Epithelial cell of esophagus (primary cell): ENCODE measurements at regions not wholly inside any gene's neighbourhood (a gene's known extent, or its start where the extent isn't known, plus 50 kb on each side); places are given as distances from the start of the nearest gene placed in this dataset.

Experiments
- DNase-seq: peaks from one replicate; pipeline ENCODE4 v3.0.0; 2010; ENCODE audit warnings: low read depth
- H3K4me3 ChIP-seq: 2 replicates; pipeline ENCODE4 v1.5.1; 2011; ENCODE audit warnings: mild to moderate bottlenecking, low read length, control low read depth
- TF ChIP-seq, protein P1 (sequence below): IDR thresholded peaks from 2 replicates; pipeline ENCODE4 v1.5.1; 2011; ENCODE audit warnings: low read depth, mild to moderate bottlenecking, low read length, control low read depth, inconsistent platforms; ENCODE audit not compliant: insufficient read depth; ENCODE audit errors: missing control alignments

DNA sequence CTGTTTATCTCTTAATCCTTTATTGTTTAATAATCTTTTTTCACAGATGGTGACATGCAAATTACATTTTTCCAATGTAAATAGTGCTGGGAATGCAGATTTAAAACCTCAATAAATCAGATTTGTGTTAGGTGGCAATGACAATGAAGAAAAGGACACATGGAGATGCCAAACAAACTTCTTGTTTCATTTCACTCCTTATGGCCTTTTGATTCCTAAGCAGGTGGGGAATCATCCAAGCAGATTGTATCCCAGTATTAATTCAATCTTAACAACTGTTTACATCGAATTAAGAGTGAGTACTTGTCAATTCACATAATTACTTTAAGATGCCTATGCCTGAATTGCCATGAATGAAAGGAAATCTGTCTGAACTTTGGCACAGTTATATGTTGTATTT lies 98.9 kb upstream of the RGS18 start:
- DNase-seq: no peak
- no peak overlapping the region for H3K4me3 ChIP-seq
- TF ChIP-seq, protein P1, sequence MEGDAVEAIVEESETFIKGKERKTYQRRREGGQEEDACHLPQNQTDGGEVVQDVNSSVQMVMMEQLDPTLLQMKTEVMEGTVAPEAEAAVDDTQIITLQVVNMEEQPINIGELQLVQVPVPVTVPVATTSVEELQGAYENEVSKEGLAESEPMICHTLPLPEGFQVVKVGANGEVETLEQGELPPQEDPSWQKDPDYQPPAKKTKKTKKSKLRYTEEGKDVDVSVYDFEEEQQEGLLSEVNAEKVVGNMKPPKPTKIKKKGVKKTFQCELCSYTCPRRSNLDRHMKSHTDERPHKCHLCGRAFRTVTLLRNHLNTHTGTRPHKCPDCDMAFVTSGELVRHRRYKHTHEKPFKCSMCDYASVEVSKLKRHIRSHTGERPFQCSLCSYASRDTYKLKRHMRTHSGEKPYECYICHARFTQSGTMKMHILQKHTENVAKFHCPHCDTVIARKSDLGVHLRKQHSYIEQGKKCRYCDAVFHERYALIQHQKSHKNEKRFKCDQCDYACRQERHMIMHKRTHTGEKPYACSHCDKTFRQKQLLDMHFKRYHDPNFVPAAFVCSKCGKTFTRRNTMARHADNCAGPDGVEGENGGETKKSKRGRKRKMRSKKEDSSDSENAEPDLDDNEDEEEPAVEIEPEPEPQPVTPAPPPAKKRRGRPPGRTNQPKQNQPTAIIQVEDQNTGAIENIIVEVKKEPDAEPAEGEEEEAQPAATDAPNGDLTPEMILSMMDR: no peak

DNA sequence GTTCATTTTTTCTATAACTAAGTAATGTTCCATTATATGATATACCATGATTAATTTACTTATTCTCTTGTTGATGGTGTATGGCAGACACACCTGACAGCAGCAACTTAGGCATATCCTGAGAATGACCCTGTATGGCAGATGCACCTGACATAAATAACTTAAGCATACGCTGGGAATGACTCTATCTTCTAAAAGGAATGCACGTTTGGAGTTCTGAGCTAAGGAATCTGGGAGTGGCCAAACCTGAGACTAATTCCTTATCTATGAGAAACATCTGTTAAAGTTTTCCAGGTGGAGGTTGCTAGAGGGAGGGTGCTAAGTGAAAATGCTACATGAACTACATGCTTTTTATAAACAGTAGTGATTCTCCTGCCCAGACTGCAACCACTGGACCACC lies 96.7 kb upstream of the RGS18 start:
- DNase-seq: peak; percentile 59
- TF ChIP-seq, protein P1: no peak
- H3K4me3 ChIP-seq: no peak overlapping the region

DNA sequence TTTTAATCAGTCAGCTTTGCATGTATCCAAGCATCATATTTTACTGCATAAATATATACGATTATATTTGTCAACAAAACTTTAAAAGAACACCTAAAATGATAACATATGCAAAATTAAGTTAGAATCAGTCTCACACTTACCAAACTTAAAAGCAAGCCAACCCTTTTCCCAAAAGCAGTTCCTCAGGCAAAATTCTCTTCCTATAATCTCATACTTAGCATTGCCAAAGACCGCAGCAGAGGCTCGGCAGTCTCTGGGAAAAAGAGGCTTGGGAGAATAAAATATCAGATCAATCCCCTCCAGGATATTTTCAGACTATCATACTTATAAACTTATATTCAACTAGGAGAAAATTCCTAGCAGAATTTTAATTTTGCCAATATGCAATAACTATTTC lies 93.2 kb upstream of the RGS18 start:
- TF ChIP-seq, protein P1: no peak
- no peak for DNase-seq
- H3K4me3 ChIP-seq: no peak overlapping the region

DNA sequence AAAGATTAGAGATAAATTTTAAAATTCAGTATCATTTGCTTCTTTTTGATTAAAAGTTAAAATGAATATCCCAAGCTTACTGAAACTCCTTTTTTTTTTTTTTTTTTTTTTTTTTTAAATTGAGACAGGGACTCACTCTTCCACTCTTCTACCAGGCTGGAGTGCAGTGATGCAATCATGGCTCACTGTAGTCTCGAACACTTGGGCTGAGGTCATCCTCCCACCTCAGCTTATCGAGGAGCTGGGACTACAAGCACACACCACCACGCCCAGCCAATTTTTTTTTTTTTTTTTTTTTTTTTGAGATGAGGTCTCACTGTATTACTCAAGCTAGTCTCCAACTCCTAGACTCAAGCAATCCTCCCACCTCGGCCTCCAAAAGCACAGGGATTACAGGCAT lies 92.1 kb upstream of the RGS18 start:
- TF ChIP-seq, protein P1: no peak
- no peak overlapping the region for H3K4me3 ChIP-seq

DNA sequence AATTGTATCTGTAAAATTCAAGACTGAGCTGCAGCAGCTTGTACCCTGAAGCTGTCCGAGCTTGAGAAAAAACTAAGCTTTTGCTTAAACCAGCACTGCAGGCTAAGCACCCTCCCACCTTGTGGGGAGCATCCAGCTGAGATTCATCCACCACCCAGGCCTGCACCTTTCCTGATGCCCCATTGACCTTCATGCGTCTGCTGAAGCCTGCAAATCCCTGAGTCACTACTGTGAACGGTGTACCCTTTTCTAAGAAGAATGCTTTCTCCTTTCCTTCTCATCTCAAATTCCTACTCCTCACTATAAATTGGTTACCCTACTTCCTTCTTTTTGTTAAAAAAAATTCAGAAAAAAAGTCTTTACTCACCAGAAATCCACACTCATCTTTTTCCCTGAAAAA lies 90.9 kb upstream of the RGS18 start:
- TF ChIP-seq, protein P1: no peak
- no peak for DNase-seq
- no peak overlapping the region for H3K4me3 ChIP-seq

More for the DNA sequence above, 92.1 kb upstream of the RGS18 start:
- peak; percentile 47 for DNase-seq

DNA sequence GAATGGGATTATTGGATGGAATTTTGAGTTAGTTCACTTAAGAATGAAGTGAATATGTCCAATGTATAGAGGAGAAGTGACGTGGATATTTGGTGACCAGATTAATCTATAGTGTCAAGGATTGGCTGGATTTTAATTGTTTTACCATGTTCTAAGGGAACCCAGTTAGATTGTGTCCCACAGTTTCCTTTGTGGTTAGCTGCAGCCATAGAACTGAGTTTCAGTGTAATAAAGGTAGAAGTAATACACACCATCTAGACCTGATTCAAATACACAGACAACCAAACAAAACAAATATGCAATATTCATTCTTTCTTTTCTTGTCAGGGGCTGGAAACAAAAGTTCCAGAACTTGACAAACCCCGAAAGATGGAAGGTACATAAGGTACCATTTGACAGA lies 88.0 kb upstream of the RGS18 start:
- DNase-seq: no peak
- TF ChIP-seq, protein P1: no peak
- no peak overlapping the region for H3K4me3 ChIP-seq

DNA sequence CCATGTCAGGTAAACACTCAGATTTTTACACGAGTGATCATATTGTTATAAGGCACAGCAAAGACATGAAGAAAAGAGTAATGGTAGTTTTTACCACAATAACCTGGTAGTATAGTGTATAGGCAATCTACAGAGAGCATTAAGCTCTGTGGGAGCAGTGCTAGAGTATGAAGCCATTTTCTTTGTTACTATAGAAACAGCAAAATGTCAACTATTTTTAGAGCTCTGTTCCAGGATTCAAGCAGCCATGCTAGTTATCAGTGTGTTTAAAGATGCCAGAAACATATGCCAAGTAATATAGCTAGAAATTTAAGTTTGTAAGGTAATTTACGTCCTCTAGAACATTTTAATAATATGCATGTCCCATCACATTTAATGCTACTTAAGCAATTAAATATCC lies 77.6 kb upstream of the RGS18 start:
- TF ChIP-seq, protein P1: no peak
- no peak for DNase-seq
- no peak overlapping the region for H3K4me3 ChIP-seq
